GM12873 (cell line): ENCODE measurements at regions not wholly inside any gene's neighbourhood (a gene's known extent, or its start where the extent isn't known, plus 50 kb on each side); places are given as distances from the start of the nearest gene placed in this dataset.

Experiments
- CTCF ChIP-seq: IDR thresholded peaks from 2 replicates; pipeline ENCODE4 v1.5.1; 2012; ENCODE audit warnings: low read depth, mild to moderate bottlenecking, moderate library complexity, low read length, control low read depth; ENCODE audit not compliant: insufficient read depth; ENCODE audit errors: missing control alignments

DNA sequence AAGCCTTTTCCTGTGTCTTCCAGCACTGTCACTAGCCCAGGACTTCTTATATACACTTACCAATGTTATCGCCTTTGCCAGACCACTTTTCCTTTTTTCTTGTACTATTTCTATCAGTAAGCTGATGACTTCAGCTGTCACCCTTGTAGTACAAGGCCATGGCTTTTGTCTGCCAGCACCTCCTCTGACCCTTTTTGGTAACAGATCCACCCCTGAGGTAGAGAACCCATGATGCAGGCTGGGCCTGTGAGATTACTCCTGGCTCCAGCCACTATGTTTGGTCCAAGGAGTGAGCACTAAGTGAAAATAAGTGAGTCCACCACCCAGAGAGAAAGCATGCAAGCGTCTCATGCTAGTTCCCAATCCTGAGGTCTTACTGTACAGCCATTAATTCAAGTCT is 406.7 kb downstream of the MLLT3 start:
- no peak for TF ChIP-seq CTCF

DNA sequence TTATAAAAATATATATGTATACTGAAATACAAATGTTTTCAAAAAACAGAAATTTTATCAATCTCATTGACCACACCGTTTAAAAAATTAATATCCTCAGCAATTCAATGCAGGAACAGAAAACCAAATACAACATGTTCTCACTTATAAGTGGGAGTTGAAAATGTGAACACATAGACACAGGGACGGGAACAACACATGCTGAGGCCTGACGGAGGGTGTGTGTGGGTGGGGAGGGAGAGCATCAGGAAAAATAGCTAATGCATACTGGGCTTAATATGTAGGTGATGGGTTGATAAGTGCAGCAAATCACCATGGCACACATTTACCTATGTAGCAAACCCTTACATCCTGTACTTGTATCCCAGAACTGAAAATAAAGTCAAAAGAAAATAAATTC is 409.5 kb downstream of the MLLT3 start:
- TF ChIP-seq CTCF, result no peak

- TF ChIP-seq CTCF, result no peak
Measured at GRCh38 chr9:20209391-20210340, 412.6 kb downstream of the MLLT3 start.

DNA sequence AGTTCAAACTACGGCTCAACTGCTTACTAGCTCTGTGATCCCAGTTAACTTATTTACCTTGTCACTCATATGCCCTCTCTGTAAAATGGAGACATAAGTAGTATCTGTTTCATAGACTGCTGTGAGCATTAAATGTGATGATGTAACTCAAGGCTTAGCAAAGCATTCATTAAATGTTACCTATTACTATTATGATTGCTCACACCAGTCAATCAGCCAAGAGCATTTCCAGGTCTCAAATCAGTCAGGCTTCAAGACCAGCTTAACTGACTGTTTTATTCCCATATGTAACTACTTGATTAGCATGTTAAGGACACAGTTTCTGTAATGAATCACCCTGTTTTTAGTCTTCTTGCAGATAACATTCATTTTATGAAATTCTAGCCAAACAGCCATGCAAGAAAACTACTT is 413.3 kb downstream of the MLLT3 start:
- TF ChIP-seq CTCF, result no peak

DNA sequence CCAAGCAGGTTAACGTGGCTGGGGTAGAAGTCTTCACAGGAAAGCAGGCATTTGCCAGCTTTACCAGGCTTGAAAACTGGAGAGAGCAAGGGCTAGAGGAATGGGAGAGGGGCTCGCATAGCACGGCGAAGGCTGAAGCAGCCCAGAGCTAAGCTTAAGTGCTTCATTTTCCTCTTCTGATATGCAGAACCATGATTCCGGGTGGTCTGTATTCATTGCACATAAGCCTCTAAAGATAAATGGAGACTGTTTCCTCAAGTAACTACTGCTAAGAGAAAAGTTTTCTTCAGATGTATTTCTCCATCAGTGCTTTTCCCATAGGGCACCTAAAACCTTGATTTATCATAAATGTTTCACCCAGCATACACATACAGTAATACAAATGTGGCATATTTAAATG is 414.1 kb downstream of the MLLT3 start:
- no peak for TF ChIP-seq CTCF

GRCh38 chr9:20207176-20207575 is 415.1 kb downstream of the MLLT3 start:
- no peak for TF ChIP-seq CTCF

- no peak for TF ChIP-seq CTCF
Measured at GRCh38 chr9:20205821-20206220, 416.5 kb downstream of the MLLT3 start.
